Large intestine (tissue), 3 donors: ENCODE measurements at regions not wholly inside any gene's neighbourhood (a gene's known extent, or its start where the extent isn't known, plus 50 kb on each side); places are given as distances from the start of the nearest gene placed in this dataset.

ENCODE experiments used
- DNase-seq, 2 donors: peaks; one replicate each; pipeline versions ENCODE4 v3.0.0 to v3.0.0-alpha.2; 2013
- H3K27ac ChIP-seq: one replicate; pipeline ENCODE4 v1.5.1; 2013; ENCODE audit warnings: low read length
- H3K27me3 ChIP-seq: 2 replicates; pipeline ENCODE4 v1.6.1; 2013; ENCODE audit warnings: low read length; ENCODE audit not compliant: control insufficient read depth, insufficient read depth
- H3K36me3 ChIP-seq: 2 replicates; pipeline ENCODE4 v1.6.1; 2013; ENCODE audit warnings: low read length; ENCODE audit not compliant: control insufficient read depth, insufficient read depth
- H3K4me1 ChIP-seq: one replicate; pipeline ENCODE4 v1.6.1; 2013; ENCODE audit warnings: low read length; ENCODE audit not compliant: control insufficient read depth, insufficient read depth
- H3K4me3 ChIP-seq: one replicate; pipeline ENCODE4 v1.5.1; 2013; ENCODE audit warnings: low read length
- H3K9me3 ChIP-seq: one replicate; pipeline ENCODE4 v1.6.1; 2013; ENCODE audit warnings: mild to moderate bottlenecking, low read depth, low read length, moderate library complexity; ENCODE audit not compliant: control insufficient read depth
- WGBS: methylation state at CpG from one replicate; pipeline ENCODE4 v1.1.5; 2013; ENCODE audit warnings: low lambda C conversion rate; ENCODE audit not compliant: insufficient coverage; 5-methylcytosine and 5-hydroxymethylcytosine counted together

- Histone ChIP-seq H3K4me3 (no peak overlapping the region), H3K27ac (no peak overlapping the region), H3K27me3 (peaks cover 24% of the 10 kb centered on the region), H3K36me3 (no peaks in the 10 kb centered on the region), H3K4me1 (no peaks in the 10 kb centered on the region), H3K9me3 (no peaks in the 10 kb centered on the region)
- WGBS: no CpG with 5 or more reads among the region's 22 CpGs
- DNase-seq: peak; percentile 14 to 37
These were observed 335.4 kb downstream of the MSX2 start for GRCh38 chr5:175059687-175060211.

GRCh38 chr5:175056831-175057230 is 332.4 kb downstream of the MSX2 start:
- no peaks in the 10 kb centered on the region for H3K36me3 ChIP-seq
- H3K27ac ChIP-seq: no peak overlapping the region
- no CpG with 5 or more reads among the region's 4 CpGs for WGBS
- H3K9me3 ChIP-seq: no peaks in the 10 kb centered on the region
- peaks cover 24% of the 10 kb centered on the region for H3K27me3 ChIP-seq
- no peak overlapping the region for H3K4me3 ChIP-seq
- no peak for DNase-seq
- H3K4me1 ChIP-seq: no peaks in the 10 kb centered on the region

- H3K9me3 ChIP-seq: no peaks in the 10 kb centered on the region
- H3K4me3 ChIP-seq: no peak overlapping the region
- WGBS: 80% methylated on average over 1 of the region's 3 CpGs
- no peaks in the 10 kb centered on the region for H3K36me3 ChIP-seq
- H3K27me3 ChIP-seq: peaks cover 12% of the 10 kb centered on the region
- H3K4me1 ChIP-seq: no peaks in the 10 kb centered on the region
- H3K27ac ChIP-seq: no peak overlapping the region
- DNase-seq: no peak
These were observed 329.9 kb downstream of the MSX2 start for GRCh38 chr5:175054243-175054642.

- DNase-seq: no peak
- WGBS: no CpG with 5 or more reads among the region's 2 CpGs
- Histone ChIP-seq H3K4me3 (no peak overlapping the region), H3K27ac (no peak overlapping the region), H3K4me1 (no peaks in the 10 kb centered on the region), H3K9me3 (no peaks in the 10 kb centered on the region), H3K36me3 (no peaks in the 10 kb centered on the region), H3K27me3 (peaks cover 4% of the 10 kb centered on the region)
These were observed 328.0 kb downstream of the MSX2 start for GRCh38 chr5:175052351-175052750.

GRCh38 chr5:175047048-175047447 is 322.7 kb downstream of the MSX2 start:
- Histone ChIP-seq H3K4me3 (no peak overlapping the region), H3K27ac (no peak overlapping the region), H3K36me3 (no peaks in the 10 kb centered on the region), H3K9me3 (no peaks in the 10 kb centered on the region), H3K4me1 (no peaks in the 10 kb centered on the region), H3K27me3 (no peaks in the 10 kb centered on the region)
- DNase-seq: no peak
- WGBS: no CpG with 5 or more reads among the region's 1 CpG

GRCh38 chr5:175045820-175046219 is 321.4 kb downstream of the MSX2 start:
- WGBS: 80% methylated on average over 2 of the region's 5 CpGs
- peak in 1 of 2 donors; percentile 30 for DNase-seq
- H3K36me3 ChIP-seq: no peaks in the 10 kb centered on the region

GRCh38 chr5:175037820-175038219 is 313.4 kb downstream of the MSX2 start:
- Histone ChIP-seq H3K9me3 (no peaks in the 10 kb centered on the region), H3K27ac (no peak overlapping the region), H3K36me3 (no peaks in the 10 kb centered on the region), H3K4me3 (no peak overlapping the region), H3K4me1 (no peaks in the 10 kb centered on the region), H3K27me3 (no peaks in the 10 kb centered on the region)
- no peak for DNase-seq
- WGBS: no CpG with 5 or more reads among the region's 2 CpGs

More at GRCh38 chr5:175045820-175046219, 321.4 kb downstream of the MSX2 start:
- no peaks in the 10 kb centered on the region for H3K4me1 ChIP-seq
- H3K27me3 ChIP-seq: no peaks in the 10 kb centered on the region
- no peak overlapping the region for H3K27ac ChIP-seq
- H3K4me3 ChIP-seq: no peak overlapping the region
- H3K9me3 ChIP-seq: no peaks in the 10 kb centered on the region

- H3K27ac ChIP-seq: no peak overlapping the region
- no peaks in the 10 kb centered on the region for H3K9me3 ChIP-seq
- DNase-seq: no peak
- no peak overlapping the region for H3K4me3 ChIP-seq
- H3K4me1 ChIP-seq: no peaks in the 10 kb centered on the region
- H3K27me3 ChIP-seq: no peaks in the 10 kb centered on the region
- WGBS: 40% methylated on average over 1 of the region's 1 CpG
- H3K36me3 ChIP-seq: no peaks in the 10 kb centered on the region
These were observed 311.6 kb downstream of the MSX2 start for GRCh38 chr5:175035882-175036533.

- DNase-seq: no peak
- Histone ChIP-seq H3K4me3 (no peak overlapping the region), H3K4me1 (no peaks in the 10 kb centered on the region), H3K9me3 (no peaks in the 10 kb centered on the region), H3K27ac (no peak overlapping the region), H3K27me3 (no peaks in the 10 kb centered on the region), H3K36me3 (no peaks in the 10 kb centered on the region)
- WGBS: 97% methylated on average over 3 of the region's 3 CpGs
These were observed 310.5 kb downstream of the MSX2 start for GRCh38 chr5:175034924-175035323.

- H3K27ac ChIP-seq: no peak overlapping the region
- no CpG with 5 or more reads among the region's 4 CpGs for WGBS
- no peaks in the 10 kb centered on the region for H3K36me3 ChIP-seq
- H3K27me3 ChIP-seq: no peaks in the 10 kb centered on the region
- no peaks in the 10 kb centered on the region for H3K9me3 ChIP-seq
- DNase-seq: no peak
- no peak overlapping the region for H3K4me3 ChIP-seq
- H3K4me1 ChIP-seq: no peaks in the 10 kb centered on the region
These were observed 308.4 kb downstream of the MSX2 start for GRCh38 chr5:175032741-175033151.

- Histone ChIP-seq H3K27me3 (no peaks in the 10 kb centered on the region), H3K36me3 (no peaks in the 10 kb centered on the region), H3K9me3 (no peaks in the 10 kb centered on the region), H3K27ac (no peak overlapping the region), H3K4me1 (no peaks in the 10 kb centered on the region), H3K4me3 (no peak overlapping the region)
- no peak for DNase-seq
- WGBS: 71% methylated on average over 2 of the region's 2 CpGs
These were observed 307.6 kb downstream of the MSX2 start for GRCh38 chr5:175032013-175032412.
